Parathyroid adenoma (tissue), 2 donors: ENCODE measurements at regions not wholly inside any gene's neighbourhood (a gene's known extent, or its start where the extent isn't known, plus 50 kb on each side); places are given as distances from the start of the nearest gene placed in this dataset.

Experiments used
- H2AFZ ChIP-seq: fragments of 300-600 bp; sonication (generic); one replicate; pipeline ENCODE4 v1.7.0; 2017; ENCODE audit warnings: antibody characterized with exemption, mild to moderate bottlenecking
- H3K27ac ChIP-seq: fragments of 300-600 bp; sonication (generic); one replicate; pipeline ENCODE4 v1.7.0; 2017
- H3K27me3 ChIP-seq: fragments of 300-600 bp; sonication (generic); one replicate; pipeline ENCODE4 v1.7.0; 2017; ENCODE audit warnings: low read length; ENCODE audit not compliant: control insufficient read depth, insufficient read depth
- H3K36me3 ChIP-seq: fragments of 300-600 bp; sonication (generic); one replicate; pipeline ENCODE4 v1.7.0; 2017; ENCODE audit warnings: low read length; ENCODE audit not compliant: control insufficient read depth, insufficient read depth
- H3K4me1 ChIP-seq: fragments of 300-600 bp; sonication (generic); one replicate; pipeline ENCODE4 v1.7.0; 2017; ENCODE audit warnings: control low read depth
- H3K4me2 ChIP-seq: fragments of 300-600 bp; sonication (generic); one replicate; pipeline ENCODE4 v1.7.0; 2017; ENCODE audit warnings: low read length
- H3K4me3 ChIP-seq: fragments of 300-600 bp; sonication (generic); one replicate; pipeline ENCODE4 v1.7.0; 2017; ENCODE audit warnings: low read depth, low read length
- H3K79me2 ChIP-seq: fragments of 300-600 bp; sonication (generic); one replicate; pipeline ENCODE4 v1.7.0; 2017; ENCODE audit warnings: control low read depth
- H3K9ac ChIP-seq: fragments of 300-600 bp; sonication (generic); one replicate; pipeline ENCODE4 v1.7.0; 2017; ENCODE audit warnings: mild to moderate bottlenecking
- H3K9me3 ChIP-seq: fragments of 300-600 bp; sonication (generic); one replicate; pipeline ENCODE4 v1.7.0; 2017; ENCODE audit warnings: low read length; ENCODE audit not compliant: control insufficient read depth
- CTCF ChIP-seq: fragments of 300-600 bp; sonication (generic); IDR thresholded peaks from one replicate; pipeline ENCODE4 v1.7.0; 2017; ENCODE audit warnings: antibody characterized with exemption, mild to moderate bottlenecking
- donor health status: primary hyperparathyroidism.

GRCh38 chr12:127677537-127678131 is 589.3 kb upstream of the TMEM132C start:
- Histone ChIP-seq H3K79me2 (no peaks in the 10 kb centered on the region), H3K36me3 (no peaks in the 10 kb centered on the region), H3K4me3 (no peak overlapping the region), H3K27me3 (no peaks in the 10 kb centered on the region), H3K27ac (no peak overlapping the region), H3K9ac (no peak overlapping the region), H3K4me1 (no peaks in the 10 kb centered on the region), H2AFZ (no peak overlapping the region), H3K9me3 (no peaks in the 10 kb centered on the region), H3K4me2 (no peak overlapping the region)
- peak; percentile 51 for TF ChIP-seq CTCF

GRCh38 chr12:127678945-127679344 is 588.0 kb upstream of the TMEM132C start:
- H3K9ac ChIP-seq, result no peak overlapping the region
- no peak overlapping the region for H2AFZ ChIP-seq
- no peaks in the 10 kb centered on the region for H3K9me3 ChIP-seq
- H3K27me3 ChIP-seq, result no peaks in the 10 kb centered on the region
- no peak overlapping the region for H3K4me2 ChIP-seq
- H3K79me2 ChIP-seq, result no peaks in the 10 kb centered on the region
- H3K4me3 ChIP-seq, result no peak overlapping the region
- TF ChIP-seq CTCF, result no peak
- H3K4me1 ChIP-seq, result no peaks in the 10 kb centered on the region
- H3K27ac ChIP-seq, result no peak overlapping the region
- H3K36me3 ChIP-seq, result no peaks in the 10 kb centered on the region

- Histone ChIP-seq H3K27me3 (no peaks in the 10 kb centered on the region), H3K4me1 (no peaks in the 10 kb centered on the region), H3K4me3 (no peak overlapping the region), H3K9ac (no peak overlapping the region), H3K27ac (no peak overlapping the region), H3K36me3 (no peaks in the 10 kb centered on the region), H3K4me2 (no peak overlapping the region), H2AFZ (no peak overlapping the region), H3K79me2 (no peaks in the 10 kb centered on the region), H3K9me3 (no peaks in the 10 kb centered on the region)
- no peak for TF ChIP-seq CTCF
Observed at GRCh38 chr12:127680516-127680915, 586.5 kb upstream of the TMEM132C start.

DNA sequence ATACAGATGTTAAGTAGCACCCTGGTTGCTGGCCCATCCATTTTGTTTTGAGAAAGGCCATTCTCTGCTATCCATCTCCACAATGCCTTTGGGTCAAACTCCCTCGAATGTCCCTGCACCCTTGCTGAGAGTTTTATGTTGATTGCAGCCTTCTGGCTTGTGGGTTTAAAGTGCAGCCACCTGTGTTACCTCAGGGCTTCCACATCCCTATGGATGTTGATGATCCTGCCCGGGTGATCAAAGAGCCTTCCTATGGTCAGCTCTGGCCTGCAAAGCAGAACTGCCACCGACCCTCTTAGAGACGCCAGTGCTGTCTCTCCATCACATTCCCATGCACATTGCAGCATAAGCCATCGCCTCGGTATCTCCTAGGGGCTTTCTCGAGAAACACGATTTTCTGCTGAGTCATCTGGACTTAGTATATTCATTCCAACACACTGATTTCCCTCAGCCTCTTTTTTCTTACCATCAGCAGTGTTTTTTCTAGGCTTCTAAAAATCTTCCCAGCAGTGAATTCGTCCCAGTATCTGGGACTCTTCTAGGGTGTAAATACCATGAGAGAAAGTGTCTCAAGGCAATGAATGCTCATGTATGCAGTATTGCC is 585.7 kb upstream of the TMEM132C start:
- H3K4me1 ChIP-seq, result no peaks in the 10 kb centered on the region
- H3K4me2 ChIP-seq, result no peak overlapping the region
- H3K9ac ChIP-seq, result no peak overlapping the region
- no peak overlapping the region for H2AFZ ChIP-seq
- H3K36me3 ChIP-seq, result no peaks in the 10 kb centered on the region
- H3K9me3 ChIP-seq, result no peaks in the 10 kb centered on the region
- H3K79me2 ChIP-seq, result no peaks in the 10 kb centered on the region
- H3K27ac ChIP-seq, result no peak overlapping the region
- H3K4me3 ChIP-seq, result no peak overlapping the region
- H3K27me3 ChIP-seq, result no peaks in the 10 kb centered on the region
- no peak for TF ChIP-seq CTCF

DNA sequence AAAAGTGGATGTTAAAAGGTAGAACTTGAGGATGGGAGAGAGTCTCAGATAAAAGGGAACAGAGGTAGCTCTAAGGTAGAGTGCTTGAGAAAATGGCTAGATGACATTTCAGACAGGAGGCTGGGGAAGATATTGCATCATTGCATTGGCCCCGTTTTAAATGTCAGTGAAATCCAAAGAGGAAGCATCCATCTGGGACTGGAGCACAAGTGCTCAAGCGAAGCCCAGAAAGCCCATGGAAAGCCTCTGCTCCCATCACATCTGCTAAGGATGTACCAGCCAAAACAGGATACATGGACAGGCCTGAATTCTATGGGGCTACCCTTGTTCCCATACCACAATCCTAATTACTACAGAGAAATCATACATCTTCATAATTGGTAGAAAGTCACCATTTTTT is 581.5 kb upstream of the TMEM132C start:
- Histone ChIP-seq H3K36me3 (no peaks in the 10 kb centered on the region), H3K27ac (no peak overlapping the region), H3K27me3 (no peaks in the 10 kb centered on the region), H3K9me3 (no peaks in the 10 kb centered on the region), H3K4me3 (no peak overlapping the region), H3K9ac (no peak overlapping the region), H3K79me2 (no peaks in the 10 kb centered on the region), H3K4me1 (no peaks in the 10 kb centered on the region), H2AFZ (no peak overlapping the region), H3K4me2 (no peak overlapping the region)
- no peak for TF ChIP-seq CTCF
